Panc1 (cell line): ENCODE measurements at regions not wholly inside any gene's neighbourhood (a gene's known extent, or its start where the extent isn't known, plus 50 kb on each side); places are given as distances from the start of the nearest gene placed in this dataset.

Experiments used
- ATAC-seq: fragments of 200-7000 bp; cut with Tn5 transposase; 2 replicates; pipeline ENCODE4 v1.9.1; 2020; ENCODE audit warnings: mild to moderate bottlenecking, moderate library complexity
- BruUV-seq: library from RNA; stranded (reverse); fragments of 400-500 nt; replicated peaks from 2 replicates; lab custom pipeline; 2021; lab: Mats Ljungman, UMichigan
- CTCF ChIA-PET: fragments of 300-600 bp; sonication (Branson Sonifier 250); formaldehyde crosslinking; loops from one replicate; lab custom pipeline; 2022; ENCODE audit warnings: antibody characterized with exemption; lab: Charles Lee
- POLR2A ChIA-PET: fragments of 300-600 bp; sonication (Branson Sonifier 250); formaldehyde crosslinking; loops from one replicate; lab custom pipeline; 2022; ENCODE audit warnings: antibody characterized with exemption; lab: Charles Lee
- DNase-seq: peaks from one replicate; pipeline ENCODE4 v3.0.0-alpha.2; 2010; ENCODE audit warnings: low read depth, low spot score
- H3K27ac ChIP-seq: 2 replicates; pipeline ENCODE4 v1.5.1; 2011; ENCODE audit warnings: mild to moderate bottlenecking, low read length, inconsistent platforms
- H3K27me3 ChIP-seq: fragments of 200-500 bp; sonication (Bioruptor generic); 2 replicates; pipeline ENCODE4 v1.6.0; 2014; ENCODE audit warnings: low read length, inconsistent platforms; ENCODE audit not compliant: control insufficient read depth, insufficient read depth
- H3K36me3 ChIP-seq: fragments of 200-500 bp; sonication (Bioruptor generic); 2 replicates; pipeline ENCODE4 v1.5.1; 2014; ENCODE audit warnings: inconsistent platforms, mild to moderate bottlenecking, low read length, moderate library complexity; ENCODE audit not compliant: control insufficient read depth, insufficient read depth
- H3K4me1 ChIP-seq: 2 replicates; pipeline ENCODE4 v1.5.1; 2011; ENCODE audit warnings: inconsistent platforms, mild to moderate bottlenecking, low read length, moderate library complexity; ENCODE audit not compliant: control insufficient read depth, insufficient read depth
- H3K4me3 ChIP-seq, 2 experiments: 2 replicates each; pipeline ENCODE4 v1.5.1; 2011 to 2012; ENCODE audit warnings: low read depth in 2 of 2, low read length in 2 of 2, mild to moderate bottlenecking in 2 of 2, inconsistent platforms in 1 of 2, moderate library complexity in 1 of 2
- H3K9me3 ChIP-seq: fragments of 200-500 bp; sonication (Bioruptor generic); 2 replicates; pipeline ENCODE4 v1.5.1; 2014; ENCODE audit warnings: low read depth, mild to moderate bottlenecking, inconsistent platforms, low read length, moderate library complexity; ENCODE audit not compliant: control insufficient read depth, insufficient read depth
- CTCF ChIP-seq: fragments of 450-650 bp; IDR thresholded peaks from 2 replicates; pipeline ENCODE4 v1.5.1; 2017; ENCODE audit warnings: mild to moderate bottlenecking
- POLR2AphosphoS5 ChIP-seq: IDR thresholded peaks from 2 replicates; pipeline ENCODE4 v1.6.1; 2012; ENCODE audit warnings: mild to moderate bottlenecking, low read depth, low read length, moderate library complexity
- REST ChIP-seq, 2 experiments: IDR thresholded peaks; 2 replicates each; pipeline ENCODE4 v1.6.1; 2011 to 2012; ENCODE audit warnings: low read depth in 2 of 2, control low read depth in 1 of 2, low read length in 1 of 2, mild to moderate bottlenecking in 1 of 2, moderate library complexity in 1 of 2; ENCODE audit not compliant: insufficient read depth in 1 of 2
- SIN3A ChIP-seq: IDR thresholded peaks from 2 replicates; pipeline ENCODE4 v1.6.1; 2012; ENCODE audit warnings: low read depth, mild to moderate bottlenecking, low read length, moderate library complexity, borderline replicate concordance; ENCODE audit not compliant: insufficient read depth
- TCF7L2 ChIP-seq: IDR thresholded peaks from 2 replicates; pipeline ENCODE4 v1.6.1; 2011; ENCODE audit warnings: mild to moderate bottlenecking, low read depth, low read length, inconsistent platforms
- in situ Hi-C: cut with HindIII; loops from 2 replicates; pipeline ENCODE4 v1.10.0; 2016; ENCODE audit warnings: low sequenced_read_pairs, low pct_unique_long_range_greater_than_20kb
- intact Hi-C: fragments of 100-400 bp; cut with micrococcal nuclease; formaldehyde crosslinking; loops from one replicate; pipeline ENCODE4 v1.10.0; 2022; ENCODE audit not compliant: unreplicated experiment

DNA sequence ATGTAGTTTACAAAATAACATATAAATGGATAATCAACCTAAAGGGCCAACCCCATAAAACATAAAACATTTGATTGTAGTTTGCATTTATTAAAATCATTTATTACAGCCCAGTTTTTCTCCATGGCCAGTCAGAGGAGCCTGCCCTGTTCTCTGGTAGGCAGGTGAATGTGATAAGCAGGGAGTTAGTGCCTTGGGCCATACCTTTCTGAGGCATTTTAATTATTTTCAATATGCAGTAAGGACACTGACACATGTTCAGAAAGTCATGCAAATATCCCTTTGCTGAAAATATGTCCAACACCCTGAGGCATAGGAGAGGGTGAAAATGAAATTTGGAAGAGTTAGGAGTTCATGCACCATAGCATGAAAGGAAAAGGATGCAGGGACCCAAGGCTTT, 242.6 kb upstream of the EDNRB start:
- Histone ChIP-seq H3K36me3 (no peaks in the 10 kb centered on the region; the same call in 1 of the 2 replicates), H3K9me3 (no peaks in the 10 kb centered on the region), H3K4me3 (no peak overlapping the region), H3K4me1 (no peaks in the 10 kb centered on the region), H3K27me3 (no peaks in the 10 kb centered on the region), H3K27ac (no peak overlapping the region)
- no peak for TF ChIP-seq CTCF
- no peak for TF ChIP-seq SIN3A
- no peak for ATAC-seq
- DNase-seq: no peak
- in situ Hi-C loops: no loop called here
- POLR2A ChIA-PET: no interaction called here
- no TSS peak for BruUV-seq
- CTCF ChIA-PET: no interaction called here
- intact Hi-C loops: no loop called here

- in situ Hi-C loops (no loop called here), intact Hi-C loops (no loop called here)
- TF ChIP-seq TCF7L2 (no peak), CTCF (no peak)
- ChIA-PET CTCF (no interaction called here), POLR2A (no interaction called here)
- Histone ChIP-seq H3K27me3 (no peaks in the 10 kb centered on the region), H3K27ac (no peak overlapping the region), H3K4me3 (no peak overlapping the region), H3K36me3 (no peaks in the 10 kb centered on the region; the same call in 1 of the 2 replicates), H3K9me3 (no peaks in the 10 kb centered on the region), H3K4me1 (no peaks in the 10 kb centered on the region)
- ATAC-seq: no peak
- BruUV-seq: no TSS peak
- DNase-seq: no peak
Observed at GRCh38 chr13:78160793-78161192, 242.2 kb upstream of the EDNRB start.

DNA sequence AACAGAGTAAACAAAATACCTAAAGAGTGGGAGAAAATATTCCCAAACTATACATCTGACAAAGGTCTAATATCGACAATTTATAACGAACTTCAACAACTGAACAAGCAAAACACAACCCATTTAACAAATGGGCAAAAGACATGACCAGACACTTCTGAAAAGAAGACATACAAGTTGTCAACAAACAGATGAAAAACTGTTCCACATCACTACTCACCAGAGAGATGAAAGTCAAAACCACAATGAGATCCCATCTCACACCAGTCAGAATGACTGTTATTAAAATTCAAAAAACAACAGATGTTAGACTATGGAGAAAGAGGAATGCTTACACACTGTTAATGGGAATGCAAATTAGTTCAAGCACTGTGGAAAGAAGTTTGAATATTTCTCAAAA, 233.8 kb upstream of the EDNRB start:
- H3K9me3 ChIP-seq: no peaks in the 10 kb centered on the region
- H3K4me1 ChIP-seq: no peaks in the 10 kb centered on the region
- BruUV-seq: no TSS peak
- ChIA-PET CTCF (no interaction called here), POLR2A (no interaction called here)
- no peak for TF ChIP-seq CTCF
- no peak for TF ChIP-seq SIN3A
- TF ChIP-seq REST (IDR thresholded peaks at IDR 0.05; ENCODE audit: insufficient read depth in 1 of 2, low read depth in 2 of 2, low read length in 1 of 2): no peak
- TF ChIP-seq TCF7L2: no peak
- TF ChIP-seq POLR2AphosphoS5: no peak
- no peak overlapping the region for H3K4me3 ChIP-seq
- no peak for DNase-seq
- in situ Hi-C loops (no loop called here), intact Hi-C loops (no loop called here)
- no peak for ATAC-seq
- H3K36me3 ChIP-seq: no peaks in the 10 kb centered on the region
- no peaks in the 10 kb centered on the region for H3K27me3 ChIP-seq
- H3K27ac ChIP-seq: no peak overlapping the region
